ES-I3 (cell line): ENCODE measurements at regions not wholly inside any gene's neighbourhood (a gene's known extent, or its start where the extent isn't known, plus 50 kb on each side); places are given as distances from the start of the nearest gene placed in this dataset.

ENCODE experiments used
- H3K36me3 ChIP-seq: 2 replicates; pipeline ENCODE4 v1.6.1; 2013; ENCODE audit warnings: mild to moderate bottlenecking, low read length, control low read depth, moderate library complexity; ENCODE audit not compliant: insufficient read depth
- H3K4me1 ChIP-seq: 2 replicates; pipeline ENCODE4 v1.6.1; 2013; ENCODE audit warnings: mild to moderate bottlenecking, control low read depth, low read length; ENCODE audit not compliant: insufficient read depth
- H3K9ac ChIP-seq: 2 replicates; pipeline ENCODE4 v1.6.1; 2013; ENCODE audit warnings: low read depth, mild to moderate bottlenecking, low read length, moderate library complexity
- H3K9me3 ChIP-seq: 2 replicates; pipeline ENCODE4 v1.6.1; 2013; ENCODE audit warnings: mild to moderate bottlenecking, low read length, moderate library complexity; ENCODE audit not compliant: control insufficient read depth, insufficient read depth

DNA sequence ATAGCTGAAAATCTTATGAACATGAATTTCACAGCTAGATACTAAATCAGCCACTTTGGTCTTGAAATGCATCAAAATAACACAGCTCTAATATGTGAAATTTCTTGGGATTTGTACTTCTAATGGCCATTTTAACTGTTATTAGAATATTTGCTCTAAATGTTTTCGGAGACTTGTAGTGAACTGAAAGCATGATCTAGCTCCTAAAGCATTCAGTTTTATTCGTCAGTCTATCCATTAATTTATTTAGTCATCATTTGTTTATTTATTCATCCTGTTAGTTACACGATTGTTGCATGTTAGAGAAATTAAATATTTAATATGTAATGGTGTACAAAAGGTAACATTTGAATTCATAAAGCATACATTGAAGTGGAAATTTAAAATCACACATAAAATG, 1132.7 kb downstream of the SLITRK1 start:
- no peaks in the 10 kb centered on the region for H3K9me3 ChIP-seq
- no peaks in the 10 kb centered on the region for H3K36me3 ChIP-seq
- H3K4me1 ChIP-seq = peaks cover 16% of the 10 kb centered on the region; the same call in 1 of the 2 replicates
- H3K9ac ChIP-seq = no peak overlapping the region

GRCh38 chr13:82747958-82748357, 1134.3 kb downstream of the SLITRK1 start:
- Histone ChIP-seq H3K9me3 (no peaks in the 10 kb centered on the region), H3K36me3 (no peaks in the 10 kb centered on the region), H3K9ac (no peak overlapping the region)

DNA sequence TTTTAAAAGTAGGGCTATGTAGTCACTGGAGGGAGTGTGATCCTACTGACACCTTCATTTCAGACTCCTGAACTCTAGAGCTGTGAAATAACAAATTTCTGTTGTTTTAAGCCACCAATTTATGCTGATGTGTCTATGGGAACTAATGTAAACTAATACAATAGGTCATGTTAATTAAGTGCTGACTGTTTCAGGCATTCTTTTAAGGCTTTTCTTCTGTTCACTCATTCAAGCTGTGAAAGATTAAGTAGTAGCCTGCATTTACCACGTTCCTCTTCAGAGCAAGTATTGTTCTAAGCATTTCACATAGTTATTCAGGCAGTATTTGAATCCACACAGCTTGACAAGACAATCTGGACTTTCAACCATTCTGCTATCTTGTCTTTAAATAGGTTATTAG, 1135.0 kb downstream of the SLITRK1 start:
- no peaks in the 10 kb centered on the region for H3K9me3 ChIP-seq
- no peaks in the 10 kb centered on the region for H3K36me3 ChIP-seq
- H3K9ac ChIP-seq = no peak overlapping the region
- peaks cover 16% of the 10 kb centered on the region; the same call in 1 of the 2 replicates for H3K4me1 ChIP-seq

More at GRCh38 chr13:82747958-82748357, 1134.3 kb downstream of the SLITRK1 start:
- H3K4me1 ChIP-seq = peaks cover 16% of the 10 kb centered on the region; the same call in 1 of the 2 replicates

DNA sequence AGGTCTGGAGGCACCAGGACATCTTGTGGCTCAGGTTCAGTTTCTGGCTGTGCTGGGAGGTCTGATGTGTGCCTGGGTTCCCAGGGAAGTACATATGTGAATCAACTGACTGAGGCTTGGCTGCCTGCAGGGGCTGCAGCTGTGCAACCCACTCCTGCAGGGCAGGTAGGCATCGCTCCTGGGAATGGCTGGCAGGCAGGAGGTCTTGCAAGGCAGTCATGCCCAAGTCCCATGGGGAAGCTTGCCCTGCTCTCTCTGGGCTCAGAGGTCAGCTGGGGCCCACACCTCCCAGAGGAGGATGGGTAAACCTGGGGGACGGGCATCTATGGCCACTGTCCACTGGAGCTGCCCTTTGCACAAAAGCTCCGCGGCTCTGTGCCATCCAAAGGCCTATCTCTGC, 1141.8 kb downstream of the SLITRK1 start:
- Histone ChIP-seq H3K9me3 (no peaks in the 10 kb centered on the region), H3K36me3 (no peaks in the 10 kb centered on the region), H3K4me1 (no peaks in the 10 kb centered on the region), H3K9ac (no peak overlapping the region)

GRCh38 chr13:82739881-82740280, 1142.4 kb downstream of the SLITRK1 start:
- Histone ChIP-seq H3K36me3 (no peaks in the 10 kb centered on the region), H3K9ac (no peak overlapping the region), H3K9me3 (no peaks in the 10 kb centered on the region), H3K4me1 (no peaks in the 10 kb centered on the region)

- Histone ChIP-seq H3K4me1 (no peaks in the 10 kb centered on the region), H3K36me3 (no peaks in the 10 kb centered on the region), H3K9ac (no peak overlapping the region)
These were observed 1152.9 kb downstream of the SLITRK1 start for GRCh38 chr13:82729401-82729800.

DNA sequence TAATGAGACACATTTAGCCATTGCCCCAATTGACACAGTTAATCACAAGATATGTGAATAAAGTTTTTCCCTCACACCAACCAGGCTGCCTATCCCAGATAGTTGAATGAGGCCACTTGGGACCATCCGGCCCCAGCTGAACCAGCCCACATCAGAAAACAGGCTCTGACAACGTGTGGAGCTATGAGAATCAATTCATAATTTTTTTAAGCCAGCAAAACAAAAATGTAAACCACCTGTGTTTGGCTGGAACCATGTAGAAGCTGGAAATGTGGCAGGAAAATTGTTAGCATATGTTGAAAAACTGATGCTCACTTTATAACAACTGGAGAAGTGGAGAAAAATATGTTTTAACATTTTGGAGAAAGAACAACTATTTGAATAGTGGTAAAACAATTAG, 1161.3 kb downstream of the SLITRK1 start:
- H3K9ac ChIP-seq = no peak overlapping the region
- no peaks in the 10 kb centered on the region for H3K36me3 ChIP-seq
- no peaks in the 10 kb centered on the region for H3K4me1 ChIP-seq
- no peaks in the 10 kb centered on the region for H3K9me3 ChIP-seq

More at GRCh38 chr13:82729401-82729800, 1152.9 kb downstream of the SLITRK1 start:
- no peaks in the 10 kb centered on the region for H3K9me3 ChIP-seq

DNA sequence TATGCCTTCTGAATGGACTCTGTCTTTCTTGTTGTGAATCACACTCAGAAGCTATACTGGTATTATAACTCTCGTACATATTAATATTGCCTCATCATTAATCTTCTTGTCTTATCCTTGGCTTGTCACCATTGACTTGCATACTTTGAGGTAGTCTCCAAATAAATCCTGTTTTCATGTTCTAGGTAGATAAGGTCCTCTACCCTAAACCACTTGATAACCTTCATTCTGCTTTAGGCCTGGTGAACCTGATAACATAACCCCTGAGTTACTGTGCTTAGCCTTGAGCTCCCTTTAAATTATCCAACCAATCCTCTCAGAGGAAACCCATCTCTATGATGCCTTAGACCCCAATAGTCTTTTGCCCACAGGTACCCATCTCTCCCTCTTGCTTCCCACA, 1162.3 kb downstream of the SLITRK1 start:
- Histone ChIP-seq H3K9me3 (no peaks in the 10 kb centered on the region), H3K9ac (no peak overlapping the region), H3K4me1 (no peaks in the 10 kb centered on the region), H3K36me3 (no peaks in the 10 kb centered on the region)

GRCh38 chr13:82717249-82717648, 1165.0 kb downstream of the SLITRK1 start:
- Histone ChIP-seq H3K36me3 (no peaks in the 10 kb centered on the region), H3K4me1 (no peaks in the 10 kb centered on the region), H3K9me3 (no peaks in the 10 kb centered on the region), H3K9ac (no peak overlapping the region)

GRCh38 chr13:82713687-82714405, 1168.4 kb downstream of the SLITRK1 start:
- Histone ChIP-seq H3K9me3 (no peaks in the 10 kb centered on the region), H3K36me3 (no peaks in the 10 kb centered on the region), H3K9ac (no peak overlapping the region), H3K4me1 (no peaks in the 10 kb centered on the region)

- Histone ChIP-seq H3K9ac (no peak overlapping the region), H3K9me3 (no peaks in the 10 kb centered on the region), H3K36me3 (no peaks in the 10 kb centered on the region), H3K4me1 (no peaks in the 10 kb centered on the region)
These were observed 1179.8 kb downstream of the SLITRK1 start for GRCh38 chr13:82702513-82702912.

- H3K4me1 ChIP-seq = no peaks in the 10 kb centered on the region
- H3K9ac ChIP-seq = no peak overlapping the region
- no peaks in the 10 kb centered on the region for H3K36me3 ChIP-seq
- H3K9me3 ChIP-seq = no peaks in the 10 kb centered on the region
These were observed 1181.3 kb downstream of the SLITRK1 start for GRCh38 chr13:82701020-82701419.

DNA sequence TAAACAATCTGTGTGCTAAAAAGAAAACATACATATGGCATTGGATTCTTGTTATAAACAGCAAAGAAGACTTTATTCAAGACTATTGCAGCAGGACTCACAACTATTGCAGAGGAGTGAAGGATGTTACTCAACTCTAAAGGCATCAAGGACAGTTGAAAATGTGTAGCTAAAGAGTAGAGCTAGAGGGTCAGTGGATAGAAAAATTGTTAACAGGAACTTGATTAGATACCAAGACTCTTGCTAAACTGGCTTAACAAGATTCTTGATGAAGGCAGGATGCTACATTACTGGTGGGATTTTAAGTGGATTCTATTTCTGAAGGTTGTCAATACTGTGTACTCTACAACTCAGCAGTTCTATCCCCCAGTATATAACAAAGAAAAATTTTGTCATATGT, 1183.3 kb downstream of the SLITRK1 start:
- Histone ChIP-seq H3K36me3 (no peaks in the 10 kb centered on the region), H3K4me1 (no peaks in the 10 kb centered on the region), H3K9me3 (no peaks in the 10 kb centered on the region), H3K9ac (no peak overlapping the region)

DNA sequence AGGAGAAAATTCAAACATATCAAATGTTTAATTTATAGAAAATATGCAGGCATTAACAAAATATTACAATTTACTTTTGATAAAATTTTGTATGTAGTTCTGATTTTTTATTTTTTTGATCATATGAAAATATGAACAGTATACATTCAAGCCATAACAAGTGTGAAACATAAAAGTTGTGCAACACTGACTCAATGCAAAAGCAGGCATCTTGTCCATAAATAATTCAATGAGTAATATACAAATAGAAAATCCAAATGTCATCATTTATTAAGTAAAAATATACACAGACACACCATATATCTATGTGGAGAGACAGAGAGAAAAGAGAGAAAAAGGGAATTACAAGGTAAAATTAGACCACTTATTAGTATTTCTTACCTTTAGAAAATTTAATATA, 1183.9 kb downstream of the SLITRK1 start:
- no peaks in the 10 kb centered on the region for H3K36me3 ChIP-seq
- H3K4me1 ChIP-seq = no peaks in the 10 kb centered on the region
- no peak overlapping the region for H3K9ac ChIP-seq
- no peaks in the 10 kb centered on the region for H3K9me3 ChIP-seq

DNA sequence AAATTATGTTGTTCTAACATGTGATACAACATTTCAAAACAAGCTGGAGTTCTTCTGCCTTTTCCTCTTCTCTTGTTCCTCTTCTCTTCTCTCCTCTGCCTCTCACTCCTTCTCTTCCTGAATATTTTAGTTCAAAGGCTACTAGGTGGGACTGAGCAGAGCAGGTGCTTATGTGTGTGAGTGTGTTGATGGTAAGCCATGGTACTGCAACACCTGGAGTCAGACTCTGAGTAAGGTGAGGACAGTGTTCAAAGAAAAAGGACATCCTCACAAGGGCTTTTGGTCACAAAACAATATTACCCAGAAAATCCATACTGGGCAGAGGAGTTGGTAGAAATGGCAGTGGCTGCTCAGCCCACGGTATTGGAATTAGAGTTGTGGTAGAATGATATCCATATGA, 1188.7 kb downstream of the SLITRK1 start:
- no peaks in the 10 kb centered on the region for H3K36me3 ChIP-seq
- H3K4me1 ChIP-seq = no peaks in the 10 kb centered on the region
- H3K9ac ChIP-seq = no peak overlapping the region
- H3K9me3 ChIP-seq = no peaks in the 10 kb centered on the region
